Panc1 (cell line): ENCODE measurements at regions not wholly inside any gene's neighbourhood (a gene's known extent, or its start where the extent isn't known, plus 50 kb on each side); places are given as distances from the start of the nearest gene placed in this dataset.

Experiments
- POLR2AphosphoS5 ChIP-seq: IDR thresholded peaks from 2 replicates; pipeline ENCODE4 v1.6.1; 2012; ENCODE audit warnings: mild to moderate bottlenecking, low read depth, low read length, moderate library complexity
- SIN3A ChIP-seq: IDR thresholded peaks from 2 replicates; pipeline ENCODE4 v1.6.1; 2012; ENCODE audit warnings: low read depth, mild to moderate bottlenecking, low read length, moderate library complexity, borderline replicate concordance; ENCODE audit not compliant: insufficient read depth
- TF ChIP-seq, protein P1 (sequence below): fragments of 450-650 bp; IDR thresholded peaks from 2 replicates; pipeline ENCODE4 v1.5.1; 2017; ENCODE audit warnings: mild to moderate bottlenecking
- TF ChIP-seq, protein P2 (sequence below), 2 experiments: IDR thresholded peaks; 2 replicates each; pipeline ENCODE4 v1.6.1; 2011 to 2012; ENCODE audit warnings: low read depth in 2 of 2, control low read depth in 1 of 2, low read length in 1 of 2, mild to moderate bottlenecking in 1 of 2, moderate library complexity in 1 of 2; ENCODE audit not compliant: insufficient read depth in 1 of 2

DNA sequence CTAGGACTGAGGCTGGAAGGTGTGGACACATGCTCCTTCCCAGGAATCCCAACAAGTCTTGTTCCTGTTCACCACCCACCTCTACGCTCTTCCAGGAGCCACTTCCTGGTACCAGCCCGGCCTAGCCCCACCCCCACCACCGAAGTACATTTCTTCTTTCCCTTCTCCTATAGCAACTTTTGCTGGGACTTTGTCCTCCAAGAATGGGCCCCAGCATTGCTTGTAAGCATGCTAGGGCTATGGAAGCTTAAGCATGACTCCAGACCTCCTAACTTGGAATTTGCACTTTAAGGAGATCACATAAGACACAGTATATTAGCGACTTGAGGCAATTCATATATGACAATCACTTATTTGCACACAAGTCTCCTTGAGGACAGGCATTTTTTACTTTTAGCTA lies 462.0 kb upstream of the ARID1B start:
- TF ChIP-seq, protein P1, sequence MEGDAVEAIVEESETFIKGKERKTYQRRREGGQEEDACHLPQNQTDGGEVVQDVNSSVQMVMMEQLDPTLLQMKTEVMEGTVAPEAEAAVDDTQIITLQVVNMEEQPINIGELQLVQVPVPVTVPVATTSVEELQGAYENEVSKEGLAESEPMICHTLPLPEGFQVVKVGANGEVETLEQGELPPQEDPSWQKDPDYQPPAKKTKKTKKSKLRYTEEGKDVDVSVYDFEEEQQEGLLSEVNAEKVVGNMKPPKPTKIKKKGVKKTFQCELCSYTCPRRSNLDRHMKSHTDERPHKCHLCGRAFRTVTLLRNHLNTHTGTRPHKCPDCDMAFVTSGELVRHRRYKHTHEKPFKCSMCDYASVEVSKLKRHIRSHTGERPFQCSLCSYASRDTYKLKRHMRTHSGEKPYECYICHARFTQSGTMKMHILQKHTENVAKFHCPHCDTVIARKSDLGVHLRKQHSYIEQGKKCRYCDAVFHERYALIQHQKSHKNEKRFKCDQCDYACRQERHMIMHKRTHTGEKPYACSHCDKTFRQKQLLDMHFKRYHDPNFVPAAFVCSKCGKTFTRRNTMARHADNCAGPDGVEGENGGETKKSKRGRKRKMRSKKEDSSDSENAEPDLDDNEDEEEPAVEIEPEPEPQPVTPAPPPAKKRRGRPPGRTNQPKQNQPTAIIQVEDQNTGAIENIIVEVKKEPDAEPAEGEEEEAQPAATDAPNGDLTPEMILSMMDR = no peak
- TF ChIP-seq, protein P2, sequence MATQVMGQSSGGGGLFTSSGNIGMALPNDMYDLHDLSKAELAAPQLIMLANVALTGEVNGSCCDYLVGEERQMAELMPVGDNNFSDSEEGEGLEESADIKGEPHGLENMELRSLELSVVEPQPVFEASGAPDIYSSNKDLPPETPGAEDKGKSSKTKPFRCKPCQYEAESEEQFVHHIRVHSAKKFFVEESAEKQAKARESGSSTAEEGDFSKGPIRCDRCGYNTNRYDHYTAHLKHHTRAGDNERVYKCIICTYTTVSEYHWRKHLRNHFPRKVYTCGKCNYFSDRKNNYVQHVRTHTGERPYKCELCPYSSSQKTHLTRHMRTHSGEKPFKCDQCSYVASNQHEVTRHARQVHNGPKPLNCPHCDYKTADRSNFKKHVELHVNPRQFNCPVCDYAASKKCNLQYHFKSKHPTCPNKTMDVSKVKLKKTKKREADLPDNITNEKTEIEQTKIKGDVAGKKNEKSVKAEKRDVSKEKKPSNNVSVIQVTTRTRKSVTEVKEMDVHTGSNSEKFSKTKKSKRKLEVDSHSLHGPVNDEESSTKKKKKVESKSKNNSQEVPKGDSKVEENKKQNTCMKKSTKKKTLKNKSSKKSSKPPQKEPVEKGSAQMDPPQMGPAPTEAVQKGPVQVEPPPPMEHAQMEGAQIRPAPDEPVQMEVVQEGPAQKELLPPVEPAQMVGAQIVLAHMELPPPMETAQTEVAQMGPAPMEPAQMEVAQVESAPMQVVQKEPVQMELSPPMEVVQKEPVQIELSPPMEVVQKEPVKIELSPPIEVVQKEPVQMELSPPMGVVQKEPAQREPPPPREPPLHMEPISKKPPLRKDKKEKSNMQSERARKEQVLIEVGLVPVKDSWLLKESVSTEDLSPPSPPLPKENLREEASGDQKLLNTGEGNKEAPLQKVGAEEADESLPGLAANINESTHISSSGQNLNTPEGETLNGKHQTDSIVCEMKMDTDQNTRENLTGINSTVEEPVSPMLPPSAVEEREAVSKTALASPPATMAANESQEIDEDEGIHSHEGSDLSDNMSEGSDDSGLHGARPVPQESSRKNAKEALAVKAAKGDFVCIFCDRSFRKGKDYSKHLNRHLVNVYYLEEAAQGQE (IDR thresholded peaks at IDR 0.05; ENCODE audit: insufficient read depth in 1 of 2, low read depth in 2 of 2, low read length in 1 of 2) = no peak
- TF ChIP-seq POLR2AphosphoS5 = no peak
- no peak for TF ChIP-seq SIN3A
